ENCODE measurements at regions not wholly inside any gene's neighbourhood (a gene's known extent, or its start where the extent isn't known, plus 50 kb on each side); places are given as distances from the start of the nearest gene placed in this dataset.
A peak's percentile ranks its signal among the peaks of the same experiment; 100 is the strongest.

DNA sequence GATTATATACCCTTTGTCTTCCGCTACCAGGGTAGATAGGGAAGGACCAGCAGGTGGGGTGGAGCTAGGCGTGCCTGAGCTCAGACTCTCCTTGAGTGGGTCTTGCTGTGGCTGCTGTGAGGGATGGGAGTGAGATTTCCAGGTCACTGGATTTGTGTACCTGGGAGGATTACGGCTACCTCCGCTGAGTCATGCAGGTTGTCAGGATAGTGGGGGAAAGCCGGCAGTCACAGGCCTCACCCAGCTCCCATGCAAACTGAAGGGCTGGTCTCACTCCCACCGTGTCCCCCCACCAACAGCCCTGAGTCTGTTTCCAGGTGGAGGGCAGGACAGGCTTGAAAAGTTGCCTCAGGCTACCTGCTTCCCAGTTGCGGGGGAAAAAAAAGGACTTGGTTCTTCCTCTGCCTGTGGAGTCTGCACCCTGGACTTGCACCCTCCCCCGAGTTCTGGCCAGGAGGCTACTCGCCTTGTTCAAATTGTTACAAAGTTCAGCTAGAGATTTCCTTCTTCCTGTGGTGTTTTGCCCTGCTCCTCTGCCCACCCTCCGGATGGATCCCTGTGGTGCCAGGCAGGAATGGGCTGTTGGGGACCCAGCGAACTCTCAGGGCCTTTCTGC lies 268.3 kb downstream of the VAPA start:
- no peak overlapping the region for H3K4me3 ChIP-seq
- no peak overlapping the region for H3K27ac ChIP-seq

GRCh38 chr18:10184776-10185175 lies 269.7 kb upstream of the APCDD1 start:
- H3K27ac ChIP-seq, result no peak overlapping the region
- no peak overlapping the region for H3K4me3 ChIP-seq

GRCh38 chr18:10188971-10189810 lies 265.2 kb upstream of the APCDD1 start:
- H3K27ac ChIP-seq, result peak overlapping the region in 2 of 21 experiments; percentile 20 to 44
- no peak overlapping the region for H3K4me3 ChIP-seq

GRCh38 chr18:10190564-10190963 lies 263.9 kb upstream of the APCDD1 start:
- Histone ChIP-seq H3K27ac (peak overlapping the region in 2 of 21 experiments; percentile 4 to 31), H3K4me3 (no peak overlapping the region)

- Histone ChIP-seq H3K27ac (no peak overlapping the region), H3K4me3 (no peak overlapping the region)
Observed at GRCh38 chr18:10193444-10193843, 261.0 kb upstream of the APCDD1 start.

GRCh38 chr18:10194592-10194991 lies 259.8 kb upstream of the APCDD1 start:
- Histone ChIP-seq H3K4me3 (no peak overlapping the region), H3K27ac (peak overlapping the region in 1 of 21 experiments; percentile 18)

GRCh38 chr18:10195529-10195928 lies 258.9 kb upstream of the APCDD1 start:
- Histone ChIP-seq H3K27ac (no peak overlapping the region), H3K4me3 (no peak overlapping the region)

GRCh38 chr18:10197097-10197496 lies 257.3 kb upstream of the APCDD1 start:
- H3K4me3 ChIP-seq, result no peak overlapping the region
- no peak overlapping the region for H3K27ac ChIP-seq

DNA sequence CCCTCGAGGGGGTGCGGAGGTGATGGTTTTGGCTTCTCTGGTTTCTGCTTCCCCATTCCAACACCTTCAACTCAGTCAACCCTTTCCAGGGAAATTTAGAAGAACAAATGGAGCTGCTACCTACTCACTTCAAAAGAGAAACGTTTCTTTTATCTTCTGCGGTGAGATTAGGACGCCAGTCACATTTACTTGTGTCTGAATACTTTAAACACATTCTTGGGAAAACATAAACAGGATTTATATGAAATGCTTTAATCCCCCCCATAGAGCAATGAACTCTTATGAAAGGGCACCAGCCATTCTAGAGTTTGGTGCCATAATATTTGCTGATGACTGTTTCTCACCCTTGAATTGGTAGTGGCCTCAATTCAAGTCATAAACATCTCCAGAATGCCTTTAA lies 253.2 kb upstream of the APCDD1 start:
- H3K4me3 ChIP-seq, result no peak overlapping the region

DNA sequence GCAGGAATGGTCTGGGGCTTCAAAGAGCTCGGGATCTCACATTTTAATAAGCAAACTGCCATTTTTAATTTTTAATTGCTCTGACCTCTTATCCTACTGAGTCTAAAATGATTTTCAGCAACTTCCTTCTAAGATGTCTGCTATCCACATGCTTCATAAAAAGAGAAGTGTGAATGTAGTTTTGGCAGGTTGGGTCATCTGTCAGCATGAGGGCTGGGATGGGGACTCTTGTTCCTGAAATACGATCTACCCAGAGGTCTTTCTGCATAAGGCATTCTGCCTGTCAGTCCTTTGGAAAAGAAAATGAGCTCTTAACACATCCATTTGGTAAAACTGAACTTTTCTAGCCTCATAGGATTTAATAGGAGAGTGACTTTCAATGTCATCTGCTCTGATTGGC lies 252.8 kb upstream of the APCDD1 start:
- Histone ChIP-seq H3K27ac (no peak overlapping the region), H3K4me3 (no peak overlapping the region)

More for the DNA sequence above, 253.2 kb upstream of the APCDD1 start:
- H3K27ac ChIP-seq, result no peak overlapping the region

DNA sequence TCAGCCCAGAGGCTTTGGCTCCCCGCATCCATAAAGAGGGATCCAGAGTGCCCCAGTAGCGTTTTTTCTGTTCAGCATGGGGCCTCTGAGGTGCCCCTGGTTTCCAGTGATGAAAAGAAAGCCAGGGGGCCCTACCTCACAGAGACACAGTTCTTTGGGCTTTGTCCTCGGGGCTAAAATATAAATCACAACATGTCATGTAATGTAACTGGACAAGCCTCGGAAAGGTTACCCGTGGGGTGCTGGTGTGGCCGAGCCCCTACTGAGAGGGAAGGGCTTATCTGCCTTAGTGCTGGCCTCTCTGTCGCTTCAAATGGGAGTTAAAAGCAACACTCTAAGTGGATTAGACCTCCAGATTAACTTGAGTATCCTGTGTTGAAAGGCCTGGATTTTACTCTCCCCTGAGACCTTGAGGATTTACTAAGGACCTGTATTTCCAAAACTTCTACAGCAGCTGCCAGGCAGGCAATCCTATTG lies 251.6 kb upstream of the APCDD1 start:
- Histone ChIP-seq H3K4me3 (no peak overlapping the region), H3K27ac (no peak overlapping the region)

GRCh38 chr18:10205151-10205550 lies 249.3 kb upstream of the APCDD1 start:
- H3K4me3 ChIP-seq, result no peak overlapping the region
- H3K27ac ChIP-seq, result no peak overlapping the region

- H3K27ac ChIP-seq, result peak overlapping the region in 1 of 21 experiments; percentile 7
- no peak overlapping the region for H3K4me3 ChIP-seq
Observed at GRCh38 chr18:10207682-10208345, 246.6 kb upstream of the APCDD1 start.

DNA sequence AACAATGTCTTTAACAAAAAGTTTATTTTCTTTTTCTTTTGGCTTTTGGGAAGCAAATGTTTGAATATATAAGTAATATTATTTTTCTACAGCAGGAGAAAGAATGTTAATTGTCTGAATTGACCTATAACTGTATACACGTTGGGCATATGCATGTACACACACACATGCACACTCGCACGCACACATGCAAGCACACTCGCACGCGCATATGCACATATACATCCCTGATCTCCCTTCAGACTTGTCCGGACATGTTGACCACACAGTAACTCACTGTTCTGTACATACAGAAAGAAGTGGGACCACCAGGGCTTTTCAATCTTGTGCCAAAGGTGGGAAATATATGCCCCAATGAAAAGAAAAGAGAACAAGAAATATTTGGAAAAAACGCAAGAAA lies 245.1 kb upstream of the APCDD1 start:
- no peak overlapping the region for H3K4me3 ChIP-seq
- no peak overlapping the region for H3K27ac ChIP-seq

DNA sequence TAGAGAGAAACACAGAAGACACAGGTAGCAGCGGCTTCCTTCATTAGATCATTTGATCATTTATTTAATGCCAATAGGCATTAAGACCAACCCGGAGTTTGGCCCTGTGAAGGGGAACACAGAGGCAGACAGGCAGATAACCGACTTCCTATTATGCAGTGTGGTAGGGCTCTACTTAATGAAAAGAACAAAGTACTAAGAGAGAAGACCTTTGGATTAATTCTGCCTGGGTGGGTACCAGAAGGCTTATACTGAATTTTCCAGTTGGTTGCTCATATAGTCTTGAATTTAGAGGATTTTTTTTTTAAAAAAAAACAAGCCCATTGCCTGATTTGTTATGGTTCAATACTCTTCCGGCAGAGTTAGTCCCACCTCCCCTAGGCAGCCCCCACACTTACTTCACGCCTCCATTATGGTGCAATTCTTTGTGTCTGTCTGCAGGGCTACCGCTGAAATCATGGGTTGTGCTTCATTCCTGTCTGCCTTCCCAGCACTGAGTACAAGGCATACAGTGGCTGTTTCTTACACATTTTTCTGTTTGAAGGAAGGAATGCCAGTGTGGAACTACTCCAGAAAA lies 244.3 kb upstream of the APCDD1 start:
- no peak overlapping the region for H3K4me3 ChIP-seq
- H3K27ac ChIP-seq, result no peak overlapping the region

DNA sequence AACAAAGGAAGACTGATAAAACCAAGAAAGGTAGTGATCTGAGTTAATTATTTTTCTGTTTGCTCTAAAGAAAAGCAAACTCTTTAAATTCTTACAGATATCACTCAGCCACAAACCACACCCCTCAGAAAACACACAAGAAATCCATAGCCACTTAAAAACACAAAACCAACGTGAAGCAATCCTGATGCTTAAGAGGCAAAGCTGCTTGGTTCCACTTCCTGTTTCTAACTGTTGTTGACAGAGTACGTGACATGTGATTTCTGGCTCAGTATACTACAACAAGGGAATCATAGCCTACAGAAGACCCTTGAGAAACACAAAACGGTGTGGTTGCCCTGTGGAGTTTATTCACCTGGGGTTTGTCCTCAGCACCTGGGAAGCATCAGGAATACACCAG lies 240.9 kb upstream of the APCDD1 start:
- Histone ChIP-seq H3K27ac (peak overlapping the region in 4 of 21 experiments; percentile 4 to 27 (median 14)), H3K4me3 (no peak overlapping the region)

- no peak overlapping the region for H3K27ac ChIP-seq
- no peak overlapping the region for H3K4me3 ChIP-seq
Observed at GRCh38 chr18:10215446-10215845, 239.0 kb upstream of the APCDD1 start.

GRCh38 chr18:10216791-10217190 lies 237.6 kb upstream of the APCDD1 start:
- H3K4me3 ChIP-seq, result no peak overlapping the region
- H3K27ac ChIP-seq, result peak overlapping the region in 3 of 21 experiments; percentile 7 to 49 (median 36)

- H3K4me3 ChIP-seq, result no peak overlapping the region
- peak overlapping the region in 1 of 21 experiments; percentile 49 for H3K27ac ChIP-seq
Observed at GRCh38 chr18:10217211-10217610, 237.2 kb upstream of the APCDD1 start.

GRCh38 chr18:10225300-10225699 lies 229.1 kb upstream of the APCDD1 start:
- Histone ChIP-seq H3K27ac (no peak overlapping the region), H3K4me3 (no peak overlapping the region)
